WERI-Rb-1 (cell line): ENCODE measurements at regions not wholly inside any gene's neighbourhood (a gene's known extent, or its start where the extent isn't known, plus 50 kb on each side); places are given as distances from the start of the nearest gene placed in this dataset.

Experiments
- DNase-seq: peaks from one replicate; pipeline ENCODE4 v3.0.0-alpha.2; 2020
- H3K27ac ChIP-seq: fragments of 250-450 bp; sonication (Bioruptor Pico); 2 replicates; pipeline ENCODE4 v1.5.1; 2020; ENCODE audit warnings: mild to moderate bottlenecking, moderate library complexity
- H3K27me3 ChIP-seq: fragments of 250-450 bp; sonication (Bioruptor Pico); 2 replicates; pipeline ENCODE4 v1.5.1; 2021; ENCODE audit warnings: mild to moderate bottlenecking, low read depth, moderate library complexity; ENCODE audit not compliant: insufficient read depth, severe bottlenecking
- H3K36me3 ChIP-seq: fragments of 250-450 bp; sonication (Bioruptor Pico); 2 replicates; pipeline ENCODE4 v1.5.1; 2020; ENCODE audit warnings: mild to moderate bottlenecking, moderate library complexity
- H3K4me3 ChIP-seq: 2 replicates; pipeline ENCODE4 v1.5.1; 2011; ENCODE audit warnings: low read depth, mild to moderate bottlenecking, control low read depth, low read length
- H3K9me3 ChIP-seq: fragments of 250-450 bp; sonication (Bioruptor Pico); 2 replicates; pipeline ENCODE4 v1.5.1; 2021; ENCODE audit warnings: mild to moderate bottlenecking, moderate library complexity; ENCODE audit not compliant: severe bottlenecking
- TF ChIP-seq, protein P1 (sequence below): IDR thresholded peaks from 2 replicates; pipeline ENCODE4 v1.5.1; 2011; ENCODE audit warnings: low read depth, mild to moderate bottlenecking, control low read depth, inconsistent platforms, low read length

DNA sequence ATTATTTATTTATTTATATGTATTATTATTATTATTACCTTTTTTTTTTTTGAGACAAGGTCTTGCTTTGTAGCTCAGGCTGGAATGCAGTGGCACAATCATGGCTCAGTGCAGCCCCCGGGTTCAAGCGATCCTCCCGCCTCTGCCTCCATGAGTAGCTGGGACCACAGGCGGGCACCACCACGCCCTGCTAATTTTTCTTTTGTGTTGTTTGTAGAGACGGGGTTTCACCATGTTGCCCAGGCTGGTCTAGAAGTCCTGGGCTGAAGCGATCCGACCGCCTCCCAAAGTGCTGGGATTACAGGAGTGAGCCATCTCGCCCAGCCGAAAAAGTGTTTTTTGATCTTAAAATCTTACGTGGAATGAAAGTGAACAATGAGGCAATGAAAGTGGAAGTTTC is 79.4 kb upstream of the C1GALT1 start:
- no peaks in the 10 kb centered on the region for H3K27me3 ChIP-seq
- H3K36me3 ChIP-seq: no peaks in the 10 kb centered on the region
- H3K9me3 ChIP-seq: no peaks in the 10 kb centered on the region
- no peak overlapping the region for H3K4me3 ChIP-seq
- H3K27ac ChIP-seq: peak overlapping the region; percentile 2; the same call in 1 of the 2 replicates
- no peak for DNase-seq
- TF ChIP-seq, protein P1, sequence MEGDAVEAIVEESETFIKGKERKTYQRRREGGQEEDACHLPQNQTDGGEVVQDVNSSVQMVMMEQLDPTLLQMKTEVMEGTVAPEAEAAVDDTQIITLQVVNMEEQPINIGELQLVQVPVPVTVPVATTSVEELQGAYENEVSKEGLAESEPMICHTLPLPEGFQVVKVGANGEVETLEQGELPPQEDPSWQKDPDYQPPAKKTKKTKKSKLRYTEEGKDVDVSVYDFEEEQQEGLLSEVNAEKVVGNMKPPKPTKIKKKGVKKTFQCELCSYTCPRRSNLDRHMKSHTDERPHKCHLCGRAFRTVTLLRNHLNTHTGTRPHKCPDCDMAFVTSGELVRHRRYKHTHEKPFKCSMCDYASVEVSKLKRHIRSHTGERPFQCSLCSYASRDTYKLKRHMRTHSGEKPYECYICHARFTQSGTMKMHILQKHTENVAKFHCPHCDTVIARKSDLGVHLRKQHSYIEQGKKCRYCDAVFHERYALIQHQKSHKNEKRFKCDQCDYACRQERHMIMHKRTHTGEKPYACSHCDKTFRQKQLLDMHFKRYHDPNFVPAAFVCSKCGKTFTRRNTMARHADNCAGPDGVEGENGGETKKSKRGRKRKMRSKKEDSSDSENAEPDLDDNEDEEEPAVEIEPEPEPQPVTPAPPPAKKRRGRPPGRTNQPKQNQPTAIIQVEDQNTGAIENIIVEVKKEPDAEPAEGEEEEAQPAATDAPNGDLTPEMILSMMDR: no peak

DNA sequence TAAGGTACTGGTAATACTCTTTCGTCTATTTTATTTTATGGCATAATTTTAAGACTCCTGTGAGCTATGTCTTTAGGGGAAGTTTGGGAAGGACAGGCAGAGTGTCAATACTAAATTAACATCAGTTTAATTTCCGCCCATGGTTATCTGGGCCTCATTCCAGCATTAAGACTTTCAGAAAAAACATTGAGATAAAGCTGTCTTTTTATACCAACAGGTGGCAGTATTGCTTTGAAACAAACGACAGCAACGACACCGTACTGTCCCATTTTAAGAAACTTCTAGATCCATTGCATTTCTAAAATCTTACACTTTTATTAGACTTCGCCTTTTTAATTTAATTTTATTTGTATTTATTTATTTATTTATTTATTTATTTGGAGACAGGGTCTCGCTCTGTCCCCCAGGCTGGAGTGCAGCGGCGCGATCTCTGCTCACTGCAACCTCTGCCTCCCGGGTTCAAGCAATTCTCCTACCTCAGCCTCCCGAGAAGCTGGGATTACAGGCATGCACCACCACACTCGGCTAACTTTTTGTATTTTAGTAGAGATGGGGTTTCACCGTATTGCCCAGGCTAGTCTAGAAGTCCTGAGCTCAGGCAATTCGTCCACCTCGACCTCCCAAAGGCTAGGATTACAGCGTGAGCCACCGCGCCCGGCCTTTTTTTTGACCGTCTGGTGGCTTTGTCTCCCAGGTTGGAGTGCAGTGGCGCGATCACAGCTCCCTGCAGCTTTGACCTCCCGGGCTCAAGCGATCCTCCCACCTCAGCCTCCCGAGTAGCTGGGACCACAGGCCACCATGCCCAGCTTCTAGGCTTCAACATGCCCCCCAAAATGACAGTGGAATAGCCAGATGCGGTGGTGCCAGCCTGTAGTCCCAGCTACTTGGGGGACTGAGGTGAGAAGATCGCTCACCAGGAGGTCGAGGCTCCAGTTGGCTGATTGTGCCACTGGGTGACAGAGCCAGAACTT is 78.7 kb upstream of the C1GALT1 start:
- Histone ChIP-seq H3K4me3 (no peak overlapping the region), H3K27ac (peak overlapping the region; percentile 2; the same call in 1 of the 2 replicates), H3K36me3 (no peaks in the 10 kb centered on the region), H3K9me3 (peaks cover under 1% of the 10 kb centered on the region), H3K27me3 (no peaks in the 10 kb centered on the region)
- no peak for DNase-seq
- TF ChIP-seq, protein P1: peak; percentile 37; the same call in 1 of the 2 replicates

DNA sequence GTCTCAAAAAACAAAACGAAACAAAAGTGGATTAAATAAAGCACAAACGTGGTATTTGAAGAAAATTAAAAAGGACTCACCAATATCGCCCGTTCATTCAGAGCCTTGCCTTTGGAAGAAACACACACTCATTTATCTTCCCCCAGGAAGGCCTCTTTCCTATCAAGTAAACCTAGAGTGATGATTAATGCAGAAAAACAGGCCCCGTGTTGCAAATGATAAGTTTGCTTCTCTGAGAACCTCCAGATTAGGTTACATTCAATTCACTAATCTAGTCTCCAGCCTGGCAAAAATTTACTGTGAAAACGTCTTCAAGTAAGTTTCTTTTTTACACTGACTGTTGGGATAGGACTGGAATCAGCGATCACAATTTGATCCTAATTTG is 78.0 kb upstream of the C1GALT1 start:
- no peak for DNase-seq
- H3K9me3 ChIP-seq: peaks cover 7% of the 10 kb centered on the region
- TF ChIP-seq, protein P1: no peak
- no peaks in the 10 kb centered on the region for H3K27me3 ChIP-seq
- no peak overlapping the region for H3K4me3 ChIP-seq
- H3K36me3 ChIP-seq: no peaks in the 10 kb centered on the region
- H3K27ac ChIP-seq: no peak overlapping the region

DNA sequence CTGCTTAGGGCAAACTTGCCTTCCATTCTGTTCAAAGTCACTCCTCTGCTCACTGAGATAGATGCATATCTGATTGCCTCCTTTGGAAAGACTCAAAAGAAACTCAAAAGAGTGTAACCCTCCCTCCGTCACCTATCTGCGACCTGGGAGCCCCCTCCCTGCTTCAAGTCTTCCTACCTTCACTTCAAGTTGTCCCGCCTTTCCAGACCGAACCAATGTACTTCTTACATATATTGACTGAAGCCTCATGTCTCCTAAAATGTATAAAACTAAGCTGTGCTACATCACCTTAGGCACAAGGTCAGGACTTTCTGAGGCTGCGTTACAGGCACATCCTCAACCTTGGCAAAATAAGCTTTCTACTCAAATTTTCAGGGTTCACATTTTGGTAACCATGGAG is 77.4 kb upstream of the C1GALT1 start:
- H3K27me3 ChIP-seq: no peaks in the 10 kb centered on the region
- no peaks in the 10 kb centered on the region for H3K36me3 ChIP-seq
- H3K9me3 ChIP-seq: peaks cover 9% of the 10 kb centered on the region
- TF ChIP-seq, protein P1: no peak
- no peak overlapping the region for H3K27ac ChIP-seq
- no peak for DNase-seq
- no peak overlapping the region for H3K4me3 ChIP-seq

DNA sequence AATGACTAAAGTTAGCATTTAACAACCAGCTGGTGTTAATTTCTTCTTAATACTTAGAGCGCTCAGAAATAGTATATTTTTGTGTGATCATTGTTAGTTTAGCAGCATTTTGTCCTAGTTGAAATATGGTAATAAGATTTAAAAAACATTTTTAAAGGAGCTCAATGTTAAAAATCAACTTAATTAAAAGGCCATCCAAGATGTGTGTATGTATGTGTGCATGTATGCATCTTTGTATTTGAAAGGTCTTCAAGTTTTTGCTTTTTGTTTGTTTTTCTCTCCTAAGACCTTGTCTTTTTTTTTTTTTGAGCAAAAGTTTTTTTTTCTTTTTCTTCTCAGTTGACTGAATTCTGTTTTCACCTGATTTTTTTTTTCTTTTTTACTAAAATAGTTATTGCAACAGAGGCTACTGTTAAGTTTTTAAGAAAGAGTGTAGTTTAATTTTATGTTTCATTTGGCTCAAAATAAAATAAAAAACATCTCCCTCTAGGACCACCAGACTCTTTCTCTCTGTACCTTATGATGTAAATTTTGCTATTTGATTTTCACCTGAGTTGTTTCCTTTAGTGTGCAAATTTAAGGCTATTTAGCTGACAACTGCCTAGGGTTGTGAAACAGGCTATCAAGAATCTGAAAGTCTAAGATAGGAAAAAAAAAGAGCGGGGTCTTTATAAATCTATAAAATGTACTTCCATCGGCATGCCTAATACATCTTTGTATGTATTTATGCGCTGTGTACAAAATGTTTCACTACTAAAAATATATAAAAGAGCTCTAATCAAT is 76.4 kb upstream of the C1GALT1 start:
- Histone ChIP-seq H3K4me3 (no peak overlapping the region), H3K27me3 (no peaks in the 10 kb centered on the region), H3K9me3 (peaks cover 9% of the 10 kb centered on the region), H3K36me3 (no peaks in the 10 kb centered on the region), H3K27ac (no peak overlapping the region)
- TF ChIP-seq, protein P1: no peak
- no peak for DNase-seq
